Prostate gland (tissue), 2 donors: ENCODE measurements at regions not wholly inside any gene's neighbourhood (a gene's known extent, or its start where the extent isn't known, plus 50 kb on each side); places are given as distances from the start of the nearest gene placed in this dataset.

ENCODE experiments used
- DNase-seq: peaks from one replicate; pipeline ENCODE4 v3.0.0-alpha.2; 2019; ENCODE audit warnings: low spot score
- H3K27ac ChIP-seq, 2 donors: fragments of 200-600 bp; sonication (generic); 2 replicates each; pipeline ENCODE4 v1.5.1; 2017 to 2019
- H3K27me3 ChIP-seq: fragments of 200-600 bp; sonication (generic); replicated peaks from 2 replicates; pipeline ENCODE4 v1.5.1; 2019; ENCODE audit not compliant: insufficient read depth
- H3K36me3 ChIP-seq, 2 donors: fragments of 200-600 bp; sonication (generic); 1 replicate in 1 of 2; 2 replicates in 1 of 2; pipeline versions ENCODE4 v1.5.1 to v1.8.1; 2017 to 2019
- H3K4me1 ChIP-seq: fragments of 200-600 bp; sonication (generic); replicated peaks from 2 replicates; pipeline ENCODE4 v1.5.1; 2019
- H3K4me3 ChIP-seq, 2 donors: fragments of 200-600 bp; sonication (generic); 2 replicates each; pipeline ENCODE4 v1.5.1; 2017 to 2019
- H3K9me3 ChIP-seq: fragments of 200-600 bp; sonication (generic); 2 replicates; pipeline ENCODE4 v1.5.1; 2017
- POLR2A ChIP-seq: fragments of 450-650 bp; IDR thresholded peaks from one replicate; pipeline ENCODE4 v1.6.1; 2016; ENCODE audit warnings: antibody characterized with exemption, mild to moderate bottlenecking
- POLR2AphosphoS5 ChIP-seq: sonication (generic); formaldehyde crosslinking; IDR thresholded peaks from one replicate; pipeline ENCODE4 v1.6.1; 2017; ENCODE audit warnings: antibody characterized with exemption
- WGBS: methylation state at CpG from one replicate; pipeline ENCODE4 v1.1.5; 2018; 5-methylcytosine and 5-hydroxymethylcytosine counted together
- intact Hi-C: fragments of 100-400 bp; cut with DNase I; formaldehyde crosslinking; loops from one replicate; pipeline ENCODE4 v1.14.2; 2022
- TF ChIP-seq, protein P1 (sequence below), 4 experiments: fragments of 200-600 bp in 2 of 4; fragments of 450-650 bp in 2 of 4; sonication (generic) in 2 of 4; IDR thresholded peaks; 1 replicate in 3 of 4; 2 replicates in 1 of 4; pipeline ENCODE4 v1.5.1; 2016 to 2019; ENCODE audit warnings: antibody characterized with exemption in 4 of 4, mild to moderate bottlenecking in 2 of 4, moderate library complexity in 2 of 4

DNA sequence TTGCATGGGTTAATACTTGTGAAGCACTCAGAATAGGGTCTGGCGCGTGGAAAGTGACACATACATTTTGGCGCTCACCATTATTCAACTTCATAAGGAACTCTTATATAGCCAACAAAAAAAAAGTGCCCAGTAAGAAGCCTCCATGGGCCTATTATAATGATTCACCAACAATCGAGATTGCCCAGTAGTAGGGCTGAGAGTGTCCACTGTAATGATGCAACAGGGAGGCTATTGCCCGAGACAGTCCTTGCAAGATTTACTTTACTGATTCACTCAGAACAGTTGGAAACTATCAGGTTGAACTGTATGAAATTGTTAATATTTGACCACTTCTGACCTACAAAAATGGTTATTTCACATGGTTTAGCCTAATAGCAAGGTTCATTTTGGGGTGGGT is 86.0 kb downstream of the PJA1 start:
- Histone ChIP-seq H3K27ac (no peak overlapping the region), H3K4me1 (no peaks in the 10 kb centered on the region), H3K36me3 (no peaks in the 10 kb centered on the region), H3K9me3 (no peaks in the 10 kb centered on the region), H3K27me3 (no peaks in the 10 kb centered on the region), H3K4me3 (no peak overlapping the region)
- intact Hi-C loops = no loop called here
- no peak for DNase-seq
- no peak for TF ChIP-seq POLR2AphosphoS5
- TF ChIP-seq POLR2A = no peak
- TF ChIP-seq, protein P1, sequence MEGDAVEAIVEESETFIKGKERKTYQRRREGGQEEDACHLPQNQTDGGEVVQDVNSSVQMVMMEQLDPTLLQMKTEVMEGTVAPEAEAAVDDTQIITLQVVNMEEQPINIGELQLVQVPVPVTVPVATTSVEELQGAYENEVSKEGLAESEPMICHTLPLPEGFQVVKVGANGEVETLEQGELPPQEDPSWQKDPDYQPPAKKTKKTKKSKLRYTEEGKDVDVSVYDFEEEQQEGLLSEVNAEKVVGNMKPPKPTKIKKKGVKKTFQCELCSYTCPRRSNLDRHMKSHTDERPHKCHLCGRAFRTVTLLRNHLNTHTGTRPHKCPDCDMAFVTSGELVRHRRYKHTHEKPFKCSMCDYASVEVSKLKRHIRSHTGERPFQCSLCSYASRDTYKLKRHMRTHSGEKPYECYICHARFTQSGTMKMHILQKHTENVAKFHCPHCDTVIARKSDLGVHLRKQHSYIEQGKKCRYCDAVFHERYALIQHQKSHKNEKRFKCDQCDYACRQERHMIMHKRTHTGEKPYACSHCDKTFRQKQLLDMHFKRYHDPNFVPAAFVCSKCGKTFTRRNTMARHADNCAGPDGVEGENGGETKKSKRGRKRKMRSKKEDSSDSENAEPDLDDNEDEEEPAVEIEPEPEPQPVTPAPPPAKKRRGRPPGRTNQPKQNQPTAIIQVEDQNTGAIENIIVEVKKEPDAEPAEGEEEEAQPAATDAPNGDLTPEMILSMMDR (IDR thresholded peaks at IDR 0.05) = no peak
- 96% methylated on average over 5 of the region's 5 CpGs for WGBS

GRCh38 chrX:69077895-69078455 is 87.3 kb downstream of the PJA1 start:
- no peak overlapping the region for H3K4me3 ChIP-seq
- H3K9me3 ChIP-seq = no peaks in the 10 kb centered on the region
- DNase-seq = no peak
- no peaks in the 10 kb centered on the region for H3K4me1 ChIP-seq
- 100% methylated on average over 2 of the region's 6 CpGs for WGBS
- TF ChIP-seq POLR2A = no peak
- TF ChIP-seq, protein P1 (IDR thresholded peaks at IDR 0.05) = no peak
- no peak for TF ChIP-seq POLR2AphosphoS5
- H3K27me3 ChIP-seq = no peaks in the 10 kb centered on the region
- H3K27ac ChIP-seq = no peak overlapping the region
- H3K36me3 ChIP-seq = no peaks in the 10 kb centered on the region
- intact Hi-C loops = no loop called here

- TF ChIP-seq POLR2A = no peak
- TF ChIP-seq POLR2AphosphoS5 = no peak
- TF ChIP-seq, protein P1 (IDR thresholded peaks at IDR 0.05) = no peak
- no peaks in the 10 kb centered on the region for H3K4me1 ChIP-seq
- no peak overlapping the region for H3K4me3 ChIP-seq
- H3K36me3 ChIP-seq = no peaks in the 10 kb centered on the region
- intact Hi-C loops = no loop called here
- no peak for DNase-seq
- 93% methylated on average over 2 of the region's 2 CpGs for whole genome bisulfite sequencing
- no peaks in the 10 kb centered on the region for H3K9me3 ChIP-seq
- H3K27me3 ChIP-seq = no peaks in the 10 kb centered on the region
- no peak overlapping the region for H3K27ac ChIP-seq
These were observed 89.2 kb downstream of the PJA1 start for GRCh38 chrX:69076088-69076487.

GRCh38 chrX:69074726-69075125 is 90.5 kb downstream of the PJA1 start:
- Histone ChIP-seq H3K27me3 (no peaks in the 10 kb centered on the region), H3K9me3 (no peaks in the 10 kb centered on the region), H3K36me3 (no peaks in the 10 kb centered on the region), H3K4me1 (no peaks in the 10 kb centered on the region), H3K27ac (no peak overlapping the region), H3K4me3 (no peak overlapping the region)
- TF ChIP-seq POLR2AphosphoS5 = no peak
- TF ChIP-seq POLR2A = no peak
- TF ChIP-seq, protein P1 (IDR thresholded peaks at IDR 0.05) = no peak
- 100% methylated on average over 3 of the region's 3 CpGs for WGBS
- intact Hi-C loops = no loop called here
- no peak for DNase-seq

GRCh38 chrX:69073721-69074120 is 91.5 kb downstream of the PJA1 start:
- 75% methylated on average over 3 of the region's 3 CpGs for WGBS
- Histone ChIP-seq H3K27ac (no peak overlapping the region), H3K27me3 (no peaks in the 10 kb centered on the region), H3K4me3 (no peak overlapping the region), H3K4me1 (no peaks in the 10 kb centered on the region), H3K36me3 (no peaks in the 10 kb centered on the region), H3K9me3 (no peaks in the 10 kb centered on the region)
- DNase-seq = no peak
- intact Hi-C loops = no loop called here
- no peak for TF ChIP-seq POLR2AphosphoS5
- TF ChIP-seq, protein P1 (IDR thresholded peaks at IDR 0.05) = no peak
- TF ChIP-seq POLR2A = no peak
